Heart right ventricle (tissue), 16 donors: ENCODE measurements at regions not wholly inside any gene's neighbourhood (a gene's known extent, or its start where the extent isn't known, plus 50 kb on each side); places are given as distances from the start of the nearest gene placed in this dataset.
"Not testable (repeated sequence)": the region's sequence is repeated elsewhere in the genome, so short reads cannot be mapped to it uniquely, and the experiment has no call there.

Source experiments
- ATAC-seq, 8 donors: fragments of 200-7000 bp; cut with Tn5 transposase; one replicate each; pipeline ENCODE4 v1.9.1; 2020; ENCODE audit warnings: mild to moderate bottlenecking in 8 of 8, moderate library complexity in 8 of 8, moderate number of reproducible peaks in 1 of 8
- DNase-seq, 2 donors: peaks; one replicate each; pipeline ENCODE4 v3.0.0-alpha.2; 2020
- H3K27ac ChIP-seq, 10 donors: fragments of 200-600 bp; sonication (generic) in 2 of 10; one replicate each; pipeline versions ENCODE4 v1.5.0 to v1.8.0; 2020 to 2022; ENCODE audit warnings: mild to moderate bottlenecking in 3 of 10
- H3K27me3 ChIP-seq, 7 donors: fragments of 200-600 bp; one replicate each; pipeline ENCODE4 v1.8.0; 2021 to 2022; ENCODE audit warnings: mild to moderate bottlenecking in 2 of 7
- H3K36me3 ChIP-seq, 9 donors: fragments of 200-600 bp; sonication (generic) in 1 of 9; one replicate each; pipeline versions ENCODE4 v1.5.0 to v1.8.0; 2020 to 2022; ENCODE audit warnings: mild to moderate bottlenecking in 2 of 9
- H3K4me1 ChIP-seq, 9 donors: fragments of 200-600 bp; sonication (generic) in 1 of 9; one replicate each; pipeline versions ENCODE4 v1.5.0 to v1.8.0; 2020 to 2022; ENCODE audit warnings: mild to moderate bottlenecking in 4 of 9
- H3K4me3 ChIP-seq, 10 donors: fragments of 200-600 bp; sonication (generic) in 2 of 10; one replicate each; pipeline versions ENCODE4 v1.5.0 to v1.8.0; 2020 to 2022; ENCODE audit warnings: mild to moderate bottlenecking in 7 of 10, moderate library complexity in 2 of 10
- H3K9me3 ChIP-seq, 11 donors: fragments of 200-600 bp in 10 of 11; sonication (generic) in 2 of 11; one replicate each; pipeline versions ENCODE4 v1.5.0 to v1.8.0; 2013 to 2022; ENCODE audit warnings: mild to moderate bottlenecking in 2 of 11, control low read depth in 1 of 11, moderate library complexity in 1 of 11
- CTCF ChIP-seq, 9 donors: fragments of 200-600 bp; sonication (generic) in 2 of 9; IDR thresholded peaks; one replicate each; pipeline versions ENCODE4 v1.5.0 to v1.8.0; 2021 to 2022; ENCODE audit warnings: antibody characterized with exemption in 9 of 9, mild to moderate bottlenecking in 5 of 9, moderate library complexity in 1 of 9
- WGBS, 2 donors: extraction: QIAGEN DNeasy Blood & Tissue Kit; methylation state at CpG; one replicate each; pipeline ENCODE4 v1.1.7; 2013; ENCODE audit warnings: inconsistent platforms in 1 of 2; 5-methylcytosine and 5-hydroxymethylcytosine counted together
- intact Hi-C, 10 donors: fragments of 100-400 bp; cut with DNase I; formaldehyde crosslinking; loops; one replicate each; pipeline versions ENCODE4 v1.11.1 to v1.14.2; 2022
- donor health status: Arrhythmogenic right ventricular cardiomyopathy.
- donor health status: ischemic (EF 13 %, LVEDD 7.1; RV severe dilation, severe dysfunction).
- donor health status: healthy with polysubstance abuse.
- donor health status: DM: no; HTN: yes; CAD: no.
- donor health status: DM: no; HTN: no; CAD: no.
- donor health status: ischemic (EF 25% LVEDD 6.9; RV normal size, moderate dysfunction).
- donor health status: ischemic (EF 25% LVEDD 5.7; RV mildly dilated, moderate dysfunction).
- donor health status: healthy.
- donor health status: DM: yes; HTN: yes; CAD: no.
- donor health status: Ischemic cardiomyopathy.
- donor health status: ischemic (EF 35%, LVEDD 5.7; RV mildly dilated, moderate dysfunction).
- donor health status: nonischemic (EF 11% LVEDD 7.7; RV severe dilation, severe dysfunction).
- donor health status: DM: yes; HTN: yes; CAD: no.
- donor health status: PGD.
- donor health status: ischemic (EF 29% LVEDD 5.4; RV normal size, mild dysfunction).
- donor health status: nonischemic (EF 23%, LVEDD 6.1; RV moderate dilation, normal function).

- DNase-seq, H3K4me3 ChIP-seq, ATAC-seq, H3K27ac ChIP-seq, H3K27me3 ChIP-seq, H3K36me3 ChIP-seq: not testable (repeated sequence)
- H3K4me1 ChIP-seq, result peaks cover 0 to 39% (median 20%) of the 10 kb centered on the region in 9 donors
- H3K9me3 ChIP-seq, result peaks cover 0 to 40% (median 23%) of the 10 kb centered on the region in 11 donors
- intact Hi-C loops, result loop anchor here in 1 of 10 donors (10.0 kb wide), 1 partner anchor 311 kb away; no protein-coding TSS in a partner anchor
- WGBS, 2 donors, result 83 to 84% methylated on average over 3 of the region's 3 CpGs
Observed at GRCh38 chr17:43345515-43345914, 53.3 kb upstream of the ARL4D start.

DNA sequence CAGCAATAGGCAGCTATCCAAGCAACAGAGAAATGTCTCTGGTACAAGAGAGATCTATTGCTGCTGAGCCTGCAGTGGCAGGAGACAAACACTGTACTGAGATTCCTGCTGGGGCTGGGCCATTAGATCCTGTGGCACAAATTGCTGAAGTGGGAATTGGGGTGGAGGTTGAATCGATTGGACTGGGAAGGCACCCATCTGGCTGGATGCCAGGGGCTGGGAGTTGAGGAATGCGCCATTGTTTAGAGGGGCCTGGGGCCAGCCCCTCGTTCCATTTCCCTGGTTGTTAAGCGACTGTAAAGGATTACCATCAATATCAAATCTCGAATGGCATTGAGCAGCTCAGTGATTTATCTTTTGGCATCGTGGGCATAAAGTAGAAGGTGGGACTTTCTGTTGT, 54.1 kb upstream of the ARL4D start:
- 70 to 79% methylated on average over 6 of the region's 6 CpGs for WGBS, 2 donors
- DNase-seq, result no peak
- Histone ChIP-seq H3K36me3 (peaks cover 0 to 9% (median 0%) of the 10 kb centered on the region in 9 donors), H3K4me3 (no peak overlapping the region), H3K27ac (no peak overlapping the region), H3K27me3 (no peaks in the 10 kb centered on the region), H3K9me3 (peaks cover 0 to 34% (median 23%) of the 10 kb centered on the region in 11 donors), H3K4me1 (peaks cover 0 to 39% (median 20%) of the 10 kb centered on the region in 9 donors)
- intact Hi-C loops, result loop anchor here in 1 of 10 donors (10.0 kb wide), 1 partner anchor 310 kb away; no protein-coding TSS in a partner anchor
- TF ChIP-seq CTCF (IDR thresholded peaks at IDR 0.05), result no peak
- peak in 1 of 8 donors; percentile 54 for ATAC-seq

- TF ChIP-seq CTCF (IDR thresholded peaks at IDR 0.05), result no peak
- peak overlapping the region in 5 of 10 donors; percentile 42 to 82 (median 61) for H3K27ac ChIP-seq
- peaks cover 0 to 45% (median 20%) of the 10 kb centered on the region in 9 donors for H3K4me1 ChIP-seq
- no peaks in the 10 kb centered on the region for H3K27me3 ChIP-seq
- WGBS, 2 donors, result 27 to 28% methylated on average over 5 of the region's 5 CpGs
- intact Hi-C loops, result loop anchor here in 2 of 10 donors (1.0 to 10.0 kb wide), 2 partner anchors 19 to 308 kb away; no protein-coding TSS in a partner anchor
- ATAC-seq, result no peak
- peaks cover 0 to 12% (median 5%) of the 10 kb centered on the region in 11 donors for H3K9me3 ChIP-seq
- H3K36me3 ChIP-seq, result no peaks in the 10 kb centered on the region
- DNase-seq, result no peak
- H3K4me3 ChIP-seq, result no peak overlapping the region
Observed at GRCh38 chr17:43342589-43342890, 56.3 kb upstream of the ARL4D start.

- H3K4me1 ChIP-seq, result peaks cover 0 to 45% (median 20%) of the 10 kb centered on the region in 9 donors
- no peaks in the 10 kb centered on the region for H3K36me3 ChIP-seq
- no peaks in the 10 kb centered on the region for H3K27me3 ChIP-seq
- WGBS, 2 donors, result 32 to 34% methylated on average over 7 of the region's 7 CpGs
- ATAC-seq (peak in 7 of 8 donors; percentile 31 to 84 (median 55)), DNase-seq (no peak)
- H3K4me3 ChIP-seq, result no peak overlapping the region
- no peak for TF ChIP-seq CTCF (IDR thresholded peaks at IDR 0.05)
- H3K27ac ChIP-seq, result peak overlapping the region in 5 of 10 donors; percentile 42 to 82 (median 61)
- H3K9me3 ChIP-seq, result peaks cover 0 to 6% (median 0%) of the 10 kb centered on the region in 11 donors
- intact Hi-C loops, result loop anchor here in 2 of 10 donors (1.0 to 10.0 kb wide), 2 partner anchors 19 to 307 kb away; no protein-coding TSS in a partner anchor
Observed at GRCh38 chr17:43341715-43342588, 56.8 kb upstream of the ARL4D start.
